ENCODE measurements at regions not wholly inside any gene's neighbourhood (a gene's known extent, or its start where the extent isn't known, plus 50 kb on each side); places are given as distances from the start of the nearest gene placed in this dataset.

GRCh38 chr2:192484903-192485302 lies 290.2 kb upstream of the TMEFF2 start:
- Histone ChIP-seq H3K27ac (ENCODE audit: low read length, poor library complexity, severe bottlenecking) (no peak overlapping the region), H2BK15ac (ENCODE audit: low read depth, poor library complexity, severe bottlenecking) (no peak overlapping the region), H2BK5ac (ENCODE audit: low read depth, low read length, poor library complexity, severe bottlenecking) (no peak overlapping the region), H2AFZ (ENCODE audit: low read depth, low read length) (no peak overlapping the region), H3K4ac (ENCODE audit: low read depth in 1 of 2, low read length in 2 of 2) (no peak overlapping the region), H3K14ac (ENCODE audit: low read length in 2 of 2) (no peak overlapping the region), H3K9ac (ENCODE audit: low read length) (no peak overlapping the region), H3K27me3 (ENCODE audit: control insufficient read depth in 1 of 2, insufficient read depth in 1 of 2, low read length in 2 of 2) (no peaks in the 10 kb centered on the region), H3K79me1 (replicated peaks; ENCODE audit: low read length, poor library complexity, severe bottlenecking) (no peaks in the 10 kb centered on the region), H2BK120ac (ENCODE audit: low read depth, low read length) (no peak overlapping the region), H2AK5ac (ENCODE audit: low read length, severe bottlenecking) (no peak overlapping the region), H3K9me3 (ENCODE audit: control insufficient read depth, low read length) (no peaks in the 10 kb centered on the region), H3K4me2 (ENCODE audit: low read length, poor library complexity, severe bottlenecking) (no peak overlapping the region), H3K4me1 (ENCODE audit: control insufficient read depth, insufficient read depth, low read depth, low read length) (no peaks in the 10 kb centered on the region), H3K23ac (ENCODE audit: low read length in 2 of 2) (no peak overlapping the region), H4K8ac (ENCODE audit: low read length) (no peak overlapping the region), H2BK12ac (ENCODE audit: low read length in 2 of 2) (no peak overlapping the region), H3K18ac (ENCODE audit: low read depth in 1 of 2, low read length in 2 of 2) (no peak overlapping the region), H4K91ac (ENCODE audit: low read length) (no peak overlapping the region), H3K4me3 (ENCODE audit: insufficient read depth in 1 of 2, low read depth in 1 of 2, low read length in 2 of 2) (no peak overlapping the region), H3K36me3 (ENCODE audit: control insufficient read depth in 1 of 2, insufficient read depth in 2 of 2, low read depth in 1 of 2, low read length in 2 of 2) (no peaks in the 10 kb centered on the region)
- DNase-seq = no peak
- WGBS = 56% methylated on average over 1 of the region's 1 CpG

GRCh38 chr2:192480984-192481383 lies 286.3 kb upstream of the TMEFF2 start:
- H4K8ac ChIP-seq (ENCODE audit: low read length) = no peak overlapping the region
- H3K14ac ChIP-seq (ENCODE audit: low read length in 2 of 2) = no peak overlapping the region
- H3K9me3 ChIP-seq (ENCODE audit: control insufficient read depth, low read length) = no peaks in the 10 kb centered on the region
- no peak overlapping the region for H3K23ac ChIP-seq (ENCODE audit: low read length in 2 of 2)
- H3K27me3 ChIP-seq (ENCODE audit: control insufficient read depth in 1 of 2, insufficient read depth in 1 of 2, low read length in 2 of 2) = no peaks in the 10 kb centered on the region
- H2BK5ac ChIP-seq (ENCODE audit: low read depth, low read length, poor library complexity, severe bottlenecking) = no peak overlapping the region
- no peak overlapping the region for H3K9ac ChIP-seq (ENCODE audit: low read length)
- no peak overlapping the region for H3K27ac ChIP-seq (ENCODE audit: low read length, poor library complexity, severe bottlenecking)
- H2BK120ac ChIP-seq (ENCODE audit: low read depth, low read length) = no peak overlapping the region
- H2AFZ ChIP-seq (ENCODE audit: low read depth, low read length) = no peak overlapping the region
- no peak overlapping the region for H4K91ac ChIP-seq (ENCODE audit: low read length)
- no peak overlapping the region for H2BK12ac ChIP-seq (ENCODE audit: low read length in 2 of 2)
- WGBS = 88% methylated on average over 2 of the region's 3 CpGs
- DNase-seq = no peak
- H3K79me1 ChIP-seq (replicated peaks; ENCODE audit: low read length, poor library complexity, severe bottlenecking) = no peaks in the 10 kb centered on the region
- no peaks in the 10 kb centered on the region for H3K4me1 ChIP-seq (ENCODE audit: control insufficient read depth, insufficient read depth, low read depth, low read length)
- H2BK15ac ChIP-seq (ENCODE audit: low read depth, poor library complexity, severe bottlenecking) = no peak overlapping the region
- no peak overlapping the region for H3K4me3 ChIP-seq (ENCODE audit: insufficient read depth in 1 of 2, low read depth in 1 of 2, low read length in 2 of 2)
- no peak overlapping the region for H3K4ac ChIP-seq (ENCODE audit: low read depth in 1 of 2, low read length in 2 of 2)
- no peak overlapping the region for H3K18ac ChIP-seq (ENCODE audit: low read depth in 1 of 2, low read length in 2 of 2)
- H3K36me3 ChIP-seq (ENCODE audit: control insufficient read depth in 1 of 2, insufficient read depth in 2 of 2, low read depth in 1 of 2, low read length in 2 of 2) = no peaks in the 10 kb centered on the region
- no peak overlapping the region for H3K4me2 ChIP-seq (ENCODE audit: low read length, poor library complexity, severe bottlenecking)
- H2AK5ac ChIP-seq (ENCODE audit: low read length, severe bottlenecking) = no peak overlapping the region

DNA sequence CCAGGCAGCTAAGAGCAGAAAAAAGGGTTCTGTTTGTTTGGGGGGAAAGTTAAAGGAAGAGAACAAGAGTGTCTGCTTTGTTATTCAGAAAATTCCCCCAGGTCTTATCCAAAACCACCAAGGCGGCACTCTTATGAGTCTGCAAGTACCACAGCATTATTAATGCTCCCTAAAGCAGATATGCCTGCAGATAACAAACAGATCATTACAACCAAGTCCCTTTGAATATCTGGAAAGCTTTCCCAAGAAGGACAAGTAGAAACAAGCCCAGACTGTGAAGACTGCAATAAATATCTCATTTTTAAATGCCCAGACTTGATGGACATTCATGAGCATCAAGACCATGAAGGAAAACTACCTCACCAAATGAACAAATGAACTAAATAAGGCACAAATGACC lies 278.6 kb upstream of the TMEFF2 start:
- no peaks in the 10 kb centered on the region for H3K36me3 ChIP-seq (ENCODE audit: control insufficient read depth in 1 of 2, insufficient read depth in 2 of 2, low read depth in 1 of 2, low read length in 2 of 2)
- no peak overlapping the region for H2BK120ac ChIP-seq (ENCODE audit: low read depth, low read length)

GRCh38 chr2:192471982-192472381 lies 277.2 kb upstream of the TMEFF2 start:
- Histone ChIP-seq H3K27ac (ENCODE audit: low read length, poor library complexity, severe bottlenecking) (no peak overlapping the region), H3K79me1 (replicated peaks; ENCODE audit: low read length, poor library complexity, severe bottlenecking) (no peaks in the 10 kb centered on the region), H3K14ac (ENCODE audit: low read length in 2 of 2) (no peak overlapping the region), H3K4me1 (ENCODE audit: control insufficient read depth, insufficient read depth, low read depth, low read length) (peaks cover 2% of the 10 kb centered on the region), H2BK15ac (ENCODE audit: low read depth, poor library complexity, severe bottlenecking) (no peak overlapping the region), H2BK5ac (ENCODE audit: low read depth, low read length, poor library complexity, severe bottlenecking) (no peak overlapping the region), H3K4ac (ENCODE audit: low read depth in 1 of 2, low read length in 2 of 2) (no peak overlapping the region), H4K8ac (ENCODE audit: low read length) (no peak overlapping the region), H4K91ac (ENCODE audit: low read length) (no peak overlapping the region), H2AFZ (ENCODE audit: low read depth, low read length) (no peak overlapping the region), H2AK5ac (ENCODE audit: low read length, severe bottlenecking) (no peak overlapping the region), H3K9ac (ENCODE audit: low read length) (no peak overlapping the region), H3K18ac (ENCODE audit: low read depth in 1 of 2, low read length in 2 of 2) (no peak overlapping the region), H3K4me3 (ENCODE audit: insufficient read depth in 1 of 2, low read depth in 1 of 2, low read length in 2 of 2) (no peak overlapping the region), H2BK120ac (ENCODE audit: low read depth, low read length) (no peak overlapping the region), H3K9me3 (ENCODE audit: control insufficient read depth, low read length) (peaks cover 12% of the 10 kb centered on the region), H3K23ac (ENCODE audit: low read length in 2 of 2) (no peak overlapping the region), H3K36me3 (ENCODE audit: control insufficient read depth in 1 of 2, insufficient read depth in 2 of 2, low read depth in 1 of 2, low read length in 2 of 2) (no peaks in the 10 kb centered on the region), H3K27me3 (ENCODE audit: control insufficient read depth in 1 of 2, insufficient read depth in 1 of 2, low read length in 2 of 2) (no peaks in the 10 kb centered on the region), H3K4me2 (ENCODE audit: low read length, poor library complexity, severe bottlenecking) (no peak overlapping the region), H2BK12ac (ENCODE audit: low read length in 2 of 2) (no peak overlapping the region)
- DNase-seq = no peak

More for the DNA sequence above, 278.6 kb upstream of the TMEFF2 start:
- Histone ChIP-seq H3K9ac (ENCODE audit: low read length) (no peak overlapping the region), H3K79me1 (replicated peaks; ENCODE audit: low read length, poor library complexity, severe bottlenecking) (no peaks in the 10 kb centered on the region), H4K8ac (ENCODE audit: low read length) (no peak overlapping the region), H3K23ac (ENCODE audit: low read length in 2 of 2) (no peak overlapping the region), H3K14ac (ENCODE audit: low read length in 2 of 2) (no peak overlapping the region), H2AFZ (ENCODE audit: low read depth, low read length) (no peak overlapping the region), H3K18ac (ENCODE audit: low read depth in 1 of 2, low read length in 2 of 2) (no peak overlapping the region), H3K27ac (ENCODE audit: low read length, poor library complexity, severe bottlenecking) (no peak overlapping the region), H3K9me3 (ENCODE audit: control insufficient read depth, low read length) (peaks cover 12% of the 10 kb centered on the region), H2BK5ac (ENCODE audit: low read depth, low read length, poor library complexity, severe bottlenecking) (no peak overlapping the region), H2BK15ac (ENCODE audit: low read depth, poor library complexity, severe bottlenecking) (no peak overlapping the region), H2BK12ac (ENCODE audit: low read length in 2 of 2) (no peak overlapping the region), H4K91ac (ENCODE audit: low read length) (no peak overlapping the region), H3K4me1 (ENCODE audit: control insufficient read depth, insufficient read depth, low read depth, low read length) (no peaks in the 10 kb centered on the region), H3K27me3 (ENCODE audit: control insufficient read depth in 1 of 2, insufficient read depth in 1 of 2, low read length in 2 of 2) (no peaks in the 10 kb centered on the region), H3K4me3 (ENCODE audit: insufficient read depth in 1 of 2, low read depth in 1 of 2, low read length in 2 of 2) (no peak overlapping the region), H3K4ac (ENCODE audit: low read depth in 1 of 2, low read length in 2 of 2) (no peak overlapping the region), H3K4me2 (ENCODE audit: low read length, poor library complexity, severe bottlenecking) (no peak overlapping the region), H2AK5ac (ENCODE audit: low read length, severe bottlenecking) (no peak overlapping the region)
- WGBS = 3% methylated on average over 1 of the region's 1 CpG
- no peak for DNase-seq
